WTC11 (cell line): ENCODE measurements at regions not wholly inside any gene's neighbourhood (a gene's known extent, or its start where the extent isn't known, plus 50 kb on each side); places are given as distances from the start of the nearest gene placed in this dataset.

Experiments used
- ATAC-seq: fragments of 200-7000 bp; cut with Tn5 transposase; 2 replicates; pipeline ENCODE4 v1.10.0; 2021; ENCODE audit warnings: mild to moderate bottlenecking, moderate library complexity
- CTCF ChIA-PET: fragments of 300-600 bp; sonication (Branson Sonifier 250); formaldehyde crosslinking; loops from one replicate; lab custom pipeline; 2021; ENCODE audit warnings: antibody characterized with exemption; lab: Charles Lee
- POLR2A ChIA-PET: fragments of 350-600 bp; sonication (Branson Sonifier 250); formaldehyde crosslinking; loops from one replicate; lab custom pipeline; 2021; ENCODE audit warnings: antibody characterized with exemption; lab: Charles Lee
- DNase-seq: peaks from one replicate; pipeline ENCODE4 v3.0.0; 2021; ENCODE audit warnings: low spot score
- H3K27ac Mint-ChIP-seq: 2 replicates; pipeline ENCODE4 v1.8.0; 2021; ENCODE audit warnings: mixed read lengths
- H3K27me3 Mint-ChIP-seq: 2 replicates; pipeline ENCODE4 v1.8.0; 2021; ENCODE audit warnings: low read depth, mild to moderate bottlenecking, moderate library complexity, mixed read lengths
- H3K36me3 Mint-ChIP-seq: 2 replicates; pipeline ENCODE4 v1.8.0; 2021; ENCODE audit warnings: mixed read lengths
- H3K4me1 Mint-ChIP-seq: 2 replicates; pipeline ENCODE4 v1.8.0; 2022; ENCODE audit warnings: mixed read lengths
- H3K4me3 Mint-ChIP-seq: 2 replicates; pipeline ENCODE4 v1.8.0; 2021; ENCODE audit warnings: mild to moderate bottlenecking, moderate library complexity, mixed read lengths
- H3K9me3 Mint-ChIP-seq: 2 replicates; pipeline ENCODE4 v1.8.0; 2021; ENCODE audit warnings: mixed read lengths
- ATF2 ChIP-seq: sonication (generic); formaldehyde crosslinking; IDR thresholded peaks from 2 replicates; pipeline ENCODE4 v1.8.1; 2022; ENCODE audit warnings: low read depth, missing genetic modification reagents, borderline replicate concordance
- CDX4 ChIP-seq: fragments of 250-450 bp; sonication (Bioruptor Pico); IDR thresholded peaks from 2 replicates; pipeline ENCODE4 v1.9.0; 2021; ENCODE audit warnings: moderate library complexity, mild to moderate bottlenecking, inconsistent platforms, borderline replicate concordance
- CTCF ChIP-seq: fragments of 200-600 bp; IDR thresholded peaks from 2 replicates; pipeline ENCODE4 v1.8.0; 2022; ENCODE audit warnings: antibody characterized with exemption
- FOXJ3 ChIP-seq: sonication (generic); formaldehyde crosslinking; IDR thresholded peaks from 2 replicates; pipeline ENCODE4 v1.9.0; 2021; ENCODE audit warnings: missing genetic modification reagents, mild to moderate bottlenecking, borderline replicate concordance
- FOXK1 ChIP-seq: sonication (generic); formaldehyde crosslinking; IDR thresholded peaks from 2 replicates; pipeline ENCODE4 v1.8.0; 2022; ENCODE audit warnings: mild to moderate bottlenecking, moderate library complexity, missing genetic modification reagents
- GRHL2 ChIP-seq: fragments of 250-450 bp; sonication (Bioruptor Pico); IDR thresholded peaks from 2 replicates; pipeline ENCODE4 v1.8.0; 2022; ENCODE audit warnings: mild to moderate bottlenecking, moderate library complexity; ENCODE audit not compliant: insufficient replicate concordance, severe bottlenecking
- JUN ChIP-seq: sonication (generic); formaldehyde crosslinking; IDR thresholded peaks from 2 replicates; pipeline ENCODE4 v1.8.0; 2023; ENCODE audit warnings: mild to moderate bottlenecking, missing genetic modification reagents
- MXD4 ChIP-seq: fragments of 250-450 bp; sonication (Bioruptor Pico); IDR thresholded peaks from 2 replicates; pipeline ENCODE4 v1.8.0; 2021; ENCODE audit warnings: mild to moderate bottlenecking, moderate library complexity, borderline replicate concordance
- MYBL2 ChIP-seq: sonication (generic); formaldehyde crosslinking; IDR thresholded peaks from 2 replicates; pipeline ENCODE4 v1.8.1; 2023; ENCODE audit warnings: mild to moderate bottlenecking, moderate library complexity, missing genetic modification reagents
- NFYB ChIP-seq: sonication (generic); formaldehyde crosslinking; conservative IDR thresholded peaks from 2 replicates; pipeline ENCODE4 v1.8.0; 2022; ENCODE audit warnings: low read depth, missing genetic modification reagents
- RORB ChIP-seq: fragments of 250-450 bp; sonication (Bioruptor Pico); IDR thresholded peaks from 2 replicates; pipeline ENCODE4 v1.9.0; 2021; ENCODE audit warnings: mild to moderate bottlenecking
- SMAD4 ChIP-seq: sonication (generic); formaldehyde crosslinking; IDR thresholded peaks from 2 replicates; pipeline ENCODE4 v1.8.0; 2022; ENCODE audit warnings: mild to moderate bottlenecking, missing genetic modification reagents
- STAT6 ChIP-seq: sonication (generic); formaldehyde crosslinking; conservative IDR thresholded peaks from 2 replicates; pipeline ENCODE4 v1.8.1; 2023; ENCODE audit warnings: mild to moderate bottlenecking, low read depth, missing genetic modification reagents, moderate library complexity
- ZBTB21 ChIP-seq: sonication (generic); formaldehyde crosslinking; IDR thresholded peaks from 2 replicates; pipeline ENCODE4 v1.8.1; 2023; ENCODE audit warnings: mild to moderate bottlenecking, missing genetic modification reagents, borderline replicate concordance
- ZMAT4 ChIP-seq: fragments of 250-450 bp; sonication (Bioruptor Pico); IDR thresholded peaks from 2 replicates; pipeline ENCODE4 v1.9.0; 2021; ENCODE audit warnings: mild to moderate bottlenecking
- ZNF138 ChIP-seq: sonication (generic); formaldehyde crosslinking; conservative IDR thresholded peaks from 2 replicates; pipeline ENCODE4 v1.8.1; 2022; ENCODE audit warnings: mild to moderate bottlenecking, moderate library complexity, missing genetic modification reagents
- ZNF219 ChIP-seq: sonication (generic); formaldehyde crosslinking; IDR thresholded peaks from 2 replicates; pipeline ENCODE4 v1.8.0; 2023; ENCODE audit warnings: missing genetic modification reagents, mild to moderate bottlenecking, borderline replicate concordance

- no peak overlapping the region for H3K4me3 Mint-ChIP-seq
- DNase-seq, result no peak
- TF ChIP-seq SMAD4, result no peak
- TF ChIP-seq, all 79 proteins: peak for 0
- H3K9me3 Mint-ChIP-seq, result peaks cover 21% of the 10 kb centered on the region
- no peak overlapping the region for H3K27ac Mint-ChIP-seq
- H3K4me1 Mint-ChIP-seq, result peaks cover 12% of the 10 kb centered on the region
- CTCF ChIA-PET, result no interaction called here
- H3K36me3 Mint-ChIP-seq, result peaks cover 9% of the 10 kb centered on the region
- no peaks in the 10 kb centered on the region; the same call in 1 of the 2 replicates for H3K27me3 Mint-ChIP-seq
- POLR2A ChIA-PET, result interaction anchor here (0.5 kb wide), 1 partner anchor 41 kb away, joined by 4 read pairs; no protein-coding TSS in a partner anchor
- peak; percentile 34; the same call in 1 of the 2 replicates for ATAC-seq
These were observed 1506.8 kb downstream of the BRD1 start for GRCh38 chr22:48320683-48321451.

GRCh38 chr22:48320048-48320682, 1507.5 kb downstream of the BRD1 start:
- peaks cover 15% of the 10 kb centered on the region for H3K4me1 Mint-ChIP-seq
- H3K4me3 Mint-ChIP-seq, result no peak overlapping the region
- H3K27me3 Mint-ChIP-seq, result no peaks in the 10 kb centered on the region; the same call in 1 of the 2 replicates
- DNase-seq (no peak), ATAC-seq (no peak)
- peaks cover 16% of the 10 kb centered on the region for H3K9me3 Mint-ChIP-seq
- CTCF ChIA-PET, result no interaction called here
- H3K36me3 Mint-ChIP-seq, result peaks cover 9% of the 10 kb centered on the region
- TF ChIP-seq CDX4 (CRISPR knock-in tag) (no peak), FOXK1 (CRISPR knock-in tag) (no peak), JUN (CRISPR knock-in tag) (no peak), ATF2 (CRISPR knock-in tag) (no peak), CTCF (no peak), ZNF138 (CRISPR knock-in tag) (no peak), MXD4 (CRISPR knock-in tag) (no peak), RORB (CRISPR knock-in tag) (no peak), GRHL2 (CRISPR knock-in tag) (no peak), FOXJ3 (no peak), NFYB (CRISPR knock-in tag) (no peak), STAT6 (no peak), ZNF219 (no peak), ZMAT4 (no peak), MYBL2 (no peak), ZBTB21 (CRISPR knock-in tag) (no peak)
- TF ChIP-seq, all 79 proteins: peak for 0
- POLR2A ChIA-PET, result no interaction called here
- no peak overlapping the region for H3K27ac Mint-ChIP-seq
